ENCODE measurements at regions not wholly inside any gene's neighbourhood (a gene's known extent, or its start where the extent isn't known, plus 50 kb on each side); places are given as distances from the start of the nearest gene placed in this dataset.

GRCh38 chr11:31957674-31958073 lies 133.2 kb upstream of the RCN1 start:
- Histone ChIP-seq H3K4me2 (ENCODE audit: low read depth, low read length, poor library complexity, severe bottlenecking) (no peak overlapping the region), H2AFZ (ENCODE audit: low read length) (no peak overlapping the region), H3K4me1 (ENCODE audit: insufficient read depth, low read length, poor library complexity, severe bottlenecking) (no peaks in the 10 kb centered on the region), H3K27me3 (ENCODE audit: insufficient read depth, low read length, poor library complexity, severe bottlenecking) (no peaks in the 10 kb centered on the region), H3K9me3 (ENCODE audit: insufficient read depth, low read depth, low read length) (no peaks in the 10 kb centered on the region), H3K79me2 (ENCODE audit: insufficient read depth, low read length) (no peaks in the 10 kb centered on the region), H3K9me2 (replicated peaks; ENCODE audit: low read depth, low read length) (no peaks in the 10 kb centered on the region), H3K4me3 (ENCODE audit: low read length, poor library complexity, severe bottlenecking) (no peak overlapping the region), H3K9ac (ENCODE audit: low read depth, low read length, poor library complexity, severe bottlenecking) (no peak overlapping the region), H4K20me1 (ENCODE audit: insufficient read depth, low read length, poor library complexity, severe bottlenecking) (no peaks in the 10 kb centered on the region), H3F3A (ENCODE audit: low read depth) (no peaks in the 10 kb centered on the region), H3K36me3 (ENCODE audit: insufficient read depth, low read length) (no peaks in the 10 kb centered on the region)
- TF ChIP-seq EZH2phosphoT487 (IDR thresholded peaks at IDR 0.05; ENCODE audit: borderline replicate concordance) (no peak), CTCF (conservative IDR thresholded peaks at IDR 0.05; ENCODE audit: low read length) (no peak)

GRCh38 chr11:31956310-31956709 lies 134.6 kb upstream of the RCN1 start:
- Histone ChIP-seq H3K79me2 (ENCODE audit: insufficient read depth, low read length) (no peaks in the 10 kb centered on the region), H3K27me3 (ENCODE audit: insufficient read depth, low read length, poor library complexity, severe bottlenecking) (no peaks in the 10 kb centered on the region), H3K36me3 (ENCODE audit: insufficient read depth, low read length) (no peaks in the 10 kb centered on the region), H3F3A (ENCODE audit: low read depth) (no peaks in the 10 kb centered on the region), H3K9me3 (ENCODE audit: insufficient read depth, low read depth, low read length) (no peaks in the 10 kb centered on the region), H4K20me1 (ENCODE audit: insufficient read depth, low read length, poor library complexity, severe bottlenecking) (no peaks in the 10 kb centered on the region), H3K4me2 (ENCODE audit: low read depth, low read length, poor library complexity, severe bottlenecking) (no peak overlapping the region), H3K9ac (ENCODE audit: low read depth, low read length, poor library complexity, severe bottlenecking) (no peak overlapping the region), H3K4me1 (ENCODE audit: insufficient read depth, low read length, poor library complexity, severe bottlenecking) (no peaks in the 10 kb centered on the region), H3K4me3 (ENCODE audit: low read length, poor library complexity, severe bottlenecking) (no peak overlapping the region), H3K9me2 (replicated peaks; ENCODE audit: low read depth, low read length) (no peaks in the 10 kb centered on the region), H2AFZ (ENCODE audit: low read length) (no peak overlapping the region)
- no peak for TF ChIP-seq EZH2phosphoT487 (IDR thresholded peaks at IDR 0.05; ENCODE audit: borderline replicate concordance)
- TF ChIP-seq CTCF (conservative IDR thresholded peaks at IDR 0.05; ENCODE audit: low read length) = no peak

GRCh38 chr11:31955838-31956237 lies 135.0 kb upstream of the RCN1 start:
- Histone ChIP-seq H2AFZ (ENCODE audit: low read length) (no peak overlapping the region), H3K9me2 (replicated peaks; ENCODE audit: low read depth, low read length) (no peaks in the 10 kb centered on the region), H3K27me3 (ENCODE audit: insufficient read depth, low read length, poor library complexity, severe bottlenecking) (no peaks in the 10 kb centered on the region), H4K20me1 (ENCODE audit: insufficient read depth, low read length, poor library complexity, severe bottlenecking) (no peaks in the 10 kb centered on the region), H3K79me2 (ENCODE audit: insufficient read depth, low read length) (no peaks in the 10 kb centered on the region), H3F3A (ENCODE audit: low read depth) (no peaks in the 10 kb centered on the region), H3K9me3 (ENCODE audit: insufficient read depth, low read depth, low read length) (no peaks in the 10 kb centered on the region), H3K4me1 (ENCODE audit: insufficient read depth, low read length, poor library complexity, severe bottlenecking) (no peaks in the 10 kb centered on the region), H3K9ac (ENCODE audit: low read depth, low read length, poor library complexity, severe bottlenecking) (no peak overlapping the region), H3K36me3 (ENCODE audit: insufficient read depth, low read length) (no peaks in the 10 kb centered on the region), H3K4me3 (ENCODE audit: low read length, poor library complexity, severe bottlenecking) (no peak overlapping the region), H3K4me2 (ENCODE audit: low read depth, low read length, poor library complexity, severe bottlenecking) (no peak overlapping the region)
- TF ChIP-seq EZH2phosphoT487 (IDR thresholded peaks at IDR 0.05; ENCODE audit: borderline replicate concordance) (no peak), CTCF (conservative IDR thresholded peaks at IDR 0.05; ENCODE audit: low read length) (no peak)

Data from Loucy (cell line).